SU-DHL-6 (cell line): ENCODE measurements at regions not wholly inside any gene's neighbourhood (a gene's known extent, or its start where the extent isn't known, plus 50 kb on each side); places are given as distances from the start of the nearest gene placed in this dataset.

ENCODE experiments used
- EZH2phosphoT487 ChIP-seq: fragments of 200-600 bp; sonication (generic), shearing (Covaris generic); conservative IDR thresholded peaks from 2 replicates; pipeline ENCODE4 v1.6.1; 2018; ENCODE audit warnings: mild to moderate bottlenecking, antibody characterized with exemption, low read length, moderate library complexity, mixed read lengths
- TF ChIP-seq, protein P1 (sequence below): fragments of 200-600 bp; sonication (generic); IDR thresholded peaks from one replicate; pipeline ENCODE4 v1.5.1; 2017; ENCODE audit warnings: antibody characterized with exemption, mild to moderate bottlenecking, low read length, moderate library complexity; ENCODE audit not compliant: insufficient read depth, poor library complexity, severe bottlenecking

- TF ChIP-seq, protein P1, sequence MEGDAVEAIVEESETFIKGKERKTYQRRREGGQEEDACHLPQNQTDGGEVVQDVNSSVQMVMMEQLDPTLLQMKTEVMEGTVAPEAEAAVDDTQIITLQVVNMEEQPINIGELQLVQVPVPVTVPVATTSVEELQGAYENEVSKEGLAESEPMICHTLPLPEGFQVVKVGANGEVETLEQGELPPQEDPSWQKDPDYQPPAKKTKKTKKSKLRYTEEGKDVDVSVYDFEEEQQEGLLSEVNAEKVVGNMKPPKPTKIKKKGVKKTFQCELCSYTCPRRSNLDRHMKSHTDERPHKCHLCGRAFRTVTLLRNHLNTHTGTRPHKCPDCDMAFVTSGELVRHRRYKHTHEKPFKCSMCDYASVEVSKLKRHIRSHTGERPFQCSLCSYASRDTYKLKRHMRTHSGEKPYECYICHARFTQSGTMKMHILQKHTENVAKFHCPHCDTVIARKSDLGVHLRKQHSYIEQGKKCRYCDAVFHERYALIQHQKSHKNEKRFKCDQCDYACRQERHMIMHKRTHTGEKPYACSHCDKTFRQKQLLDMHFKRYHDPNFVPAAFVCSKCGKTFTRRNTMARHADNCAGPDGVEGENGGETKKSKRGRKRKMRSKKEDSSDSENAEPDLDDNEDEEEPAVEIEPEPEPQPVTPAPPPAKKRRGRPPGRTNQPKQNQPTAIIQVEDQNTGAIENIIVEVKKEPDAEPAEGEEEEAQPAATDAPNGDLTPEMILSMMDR, result no peak
- TF ChIP-seq EZH2phosphoT487, result no peak
These were observed 320.7 kb upstream of the PKDCC start for GRCh38 chr2:41727152-41727551.
